Adipose tissue (tissue), 3 donors: ENCODE measurements at regions not wholly inside any gene's neighbourhood (a gene's known extent, or its start where the extent isn't known, plus 50 kb on each side); places are given as distances from the start of the nearest gene placed in this dataset.
"Not testable (repeated sequence)": the region's sequence is repeated elsewhere in the genome, so short reads cannot be mapped to it uniquely, and the experiment has no call there.

Experiments
- H3K27ac ChIP-seq: one replicate; pipeline ENCODE4 v1.5.1; 2013; ENCODE audit warnings: low read depth, low read length
- WGBS, 3 donors: extraction: QIAGEN DNeasy Blood & Tissue Kit; methylation state at CpG; one replicate each; pipeline ENCODE4 v1.1.7; 2013; 5-methylcytosine and 5-hydroxymethylcytosine counted together
- donor health status: healthy with polysubstance abuse.
- donor health status: Bipolar disorder and iron deficiency.
- donor health status: healthy.

DNA sequence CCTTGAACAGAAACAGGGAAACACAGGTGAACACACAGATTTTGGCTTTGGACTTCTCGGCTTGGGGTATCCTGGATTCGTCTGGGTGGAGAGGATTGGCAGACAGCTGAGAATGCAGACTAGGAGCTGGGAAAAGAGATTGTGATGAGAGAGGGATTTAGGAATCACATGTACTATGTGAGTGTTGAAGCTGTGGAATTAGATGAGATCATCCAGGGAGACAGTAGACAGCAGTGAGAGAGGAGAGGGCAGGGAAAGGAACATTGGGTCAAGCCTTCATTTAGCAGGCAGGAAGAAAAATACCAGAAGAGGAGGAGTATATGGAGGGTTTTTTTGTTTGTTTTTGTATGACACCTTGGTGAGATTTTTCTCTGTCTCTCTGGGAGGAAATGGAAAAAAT is 262.1 kb upstream of the TBL1XR1 start:
- H3K27ac ChIP-seq = no peak overlapping the region
- 56 to 84% (median 61%) methylated on average over 2 of the region's 2 CpGs for WGBS, 3 donors

DNA sequence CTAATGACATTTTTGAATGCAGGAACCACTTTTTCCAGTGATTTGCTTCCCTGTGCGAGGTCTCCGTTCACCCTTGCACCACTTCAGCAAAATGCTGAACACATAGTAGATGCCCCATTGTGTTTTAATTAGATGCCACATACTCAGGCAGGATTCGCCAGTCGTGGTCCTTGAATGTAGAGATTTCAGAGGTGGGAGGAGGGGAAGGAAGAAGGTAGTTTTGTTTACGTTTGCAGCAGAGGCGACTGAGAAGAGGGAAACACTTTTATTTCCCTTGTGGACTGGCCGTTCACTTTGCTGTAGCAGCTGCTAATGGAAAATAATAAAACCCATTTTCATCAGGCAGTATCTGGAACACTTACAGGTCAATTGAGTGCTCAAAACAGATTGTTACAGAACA is 262.8 kb upstream of the TBL1XR1 start:
- no peak overlapping the region for H3K27ac ChIP-seq
- WGBS, 3 donors = 34 to 49% (median 44%) methylated on average over 7 of the region's 7 CpGs

DNA sequence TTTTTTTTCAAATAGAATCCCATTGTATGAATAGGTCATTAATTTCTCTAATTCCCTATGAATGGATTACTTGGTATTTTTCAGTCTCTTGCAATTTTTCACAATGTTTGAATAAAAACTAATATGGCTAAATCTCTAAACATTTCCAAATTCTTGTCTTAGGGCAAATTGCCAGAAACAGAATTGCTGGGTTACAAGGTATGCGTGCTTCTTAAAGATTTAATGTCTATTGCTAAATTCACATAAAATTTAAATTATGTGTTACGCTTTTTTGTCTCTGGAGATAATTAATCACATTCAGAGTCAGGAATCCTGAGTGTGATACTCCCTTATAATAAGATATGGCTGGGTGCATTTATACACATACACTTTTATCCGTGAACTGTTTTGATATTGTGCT is 264.5 kb upstream of the TBL1XR1 start:
- 93 to 96% (median 94%) methylated on average over 3 of the region's 3 CpGs for WGBS, 3 donors
- no peak overlapping the region for H3K27ac ChIP-seq

DNA sequence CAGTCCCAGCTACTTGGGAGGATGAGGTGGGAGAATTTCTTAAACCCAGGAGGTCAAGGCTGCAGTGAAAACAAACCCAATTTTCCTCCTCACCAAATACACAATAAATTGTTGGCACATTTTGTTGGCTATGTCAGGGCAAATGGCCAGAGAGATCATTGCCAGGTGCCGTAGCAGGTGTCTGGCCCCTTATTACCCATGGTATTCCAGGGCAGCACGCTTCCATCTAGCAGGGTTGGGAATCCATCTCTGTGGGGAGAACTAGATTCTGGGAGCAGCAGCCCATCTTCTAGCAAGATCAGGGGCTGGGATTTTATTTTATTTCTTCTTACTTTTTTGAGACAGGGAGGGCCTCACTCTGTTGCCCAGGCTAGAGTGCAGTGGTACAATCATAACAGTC is 266.1 kb upstream of the TBL1XR1 start:
- not testable (repeated sequence) for H3K27ac ChIP-seq

DNA sequence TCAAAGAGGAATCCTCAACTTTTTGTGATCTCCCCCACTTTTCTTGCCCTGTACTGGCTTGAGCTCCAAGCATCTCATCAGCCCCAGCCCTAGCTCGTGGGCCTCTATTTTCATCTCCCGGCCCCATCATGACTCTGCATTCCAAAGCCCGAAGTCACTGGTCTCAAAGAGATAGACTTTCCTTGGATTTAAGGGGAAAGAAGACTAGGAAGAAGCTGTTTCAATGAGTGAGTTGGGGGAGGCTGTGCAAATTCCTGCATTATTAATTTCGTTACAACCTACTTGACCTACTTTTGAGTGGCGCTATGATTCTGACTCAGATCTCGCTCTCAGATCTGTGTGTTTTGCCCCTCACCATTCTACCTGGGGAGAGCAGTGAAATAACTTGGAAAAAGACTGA is 266.6 kb upstream of the TBL1XR1 start:
- WGBS, 3 donors = 80 to 85% (median 81%) methylated on average over 6 of the region's 6 CpGs
- H3K27ac ChIP-seq = no peak overlapping the region

More for the DNA sequence above, 266.1 kb upstream of the TBL1XR1 start:
- WGBS, 3 donors = 69 to 100% (median 98%) methylated on average over 2 of the region's 2 CpGs

DNA sequence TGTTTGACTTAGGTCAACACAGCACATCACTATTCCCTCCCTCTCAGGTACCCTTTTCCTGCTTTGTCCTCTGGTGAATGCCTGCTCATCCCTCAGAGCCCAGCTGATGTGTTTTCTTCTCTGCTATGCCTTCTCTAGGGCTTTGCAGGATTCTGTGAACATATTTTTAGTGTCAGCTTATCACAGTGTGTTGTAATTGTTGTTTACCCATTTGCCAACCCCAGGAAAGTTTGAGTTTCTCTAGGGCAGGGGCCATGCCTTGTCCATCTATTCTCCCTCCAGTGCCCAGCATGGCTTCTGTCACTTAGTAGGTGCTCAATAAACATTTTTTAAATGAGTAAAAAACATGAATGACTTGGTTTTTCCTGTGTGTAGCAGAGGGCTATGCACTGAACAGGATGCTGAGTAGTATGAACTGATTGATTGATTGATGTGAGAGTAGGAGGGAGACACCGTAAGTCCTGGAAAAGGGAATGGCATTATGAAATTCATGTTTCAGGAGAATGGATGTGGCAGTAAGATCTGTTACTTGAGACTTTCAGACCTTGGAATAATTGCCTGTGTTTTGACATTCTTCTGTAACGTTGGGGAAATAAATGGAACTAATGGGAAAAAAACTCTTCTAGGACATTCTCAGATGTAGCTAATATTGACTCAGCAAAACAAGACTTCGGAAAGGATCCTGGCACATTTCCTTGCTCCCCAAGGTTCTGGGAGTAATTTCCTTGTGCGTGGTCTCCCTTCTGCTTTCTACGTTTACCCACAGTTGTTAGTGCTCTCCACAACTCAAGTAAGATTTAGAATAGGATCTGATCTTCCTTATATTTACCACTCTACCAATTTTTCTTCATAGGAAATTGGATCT is 267.3 kb upstream of the TBL1XR1 start:
- WGBS, 3 donors = 54 to 71% (median 57%) methylated on average over 5 of the region's 5 CpGs
- H3K27ac ChIP-seq = no peak overlapping the region

DNA sequence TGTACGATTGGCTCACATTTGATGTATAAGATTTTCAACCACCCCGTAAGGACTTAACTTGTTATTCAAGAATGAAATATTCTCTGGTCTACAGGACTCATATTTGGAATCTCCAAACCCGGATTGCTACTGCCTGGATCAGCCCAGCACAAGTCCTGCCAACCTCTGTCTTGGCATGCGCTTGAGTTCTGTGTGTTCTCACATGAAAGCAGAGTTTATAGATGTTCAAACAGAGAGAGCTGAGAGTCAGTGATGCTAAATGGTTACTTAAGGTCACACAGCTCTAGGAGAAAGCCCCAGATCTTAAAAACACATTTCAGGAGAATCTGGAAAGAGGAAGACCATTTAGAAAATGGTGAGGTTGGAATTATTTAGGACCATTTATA is 268.0 kb upstream of the TBL1XR1 start:
- WGBS, 3 donors = 68 to 80% (median 73%) methylated on average over 4 of the region's 4 CpGs
- no peak overlapping the region for H3K27ac ChIP-seq

DNA sequence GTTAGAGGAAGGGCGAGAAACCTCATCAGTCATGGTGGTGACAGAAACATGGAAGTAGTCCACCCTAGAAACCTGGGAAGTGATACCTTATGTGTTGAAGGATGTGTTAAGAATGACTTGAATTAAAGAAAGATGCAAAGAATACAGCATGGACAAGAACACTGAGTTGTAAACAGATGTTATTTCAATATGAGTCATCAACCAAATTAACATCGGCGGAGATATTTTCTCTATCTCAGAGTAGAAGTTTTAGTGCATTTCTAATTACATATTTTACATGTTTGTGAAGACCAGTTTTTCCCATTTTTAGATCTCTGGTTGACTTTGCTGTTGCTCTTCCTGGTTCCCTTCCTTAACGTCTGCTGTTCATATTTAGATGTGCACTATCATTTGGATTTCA is 268.8 kb upstream of the TBL1XR1 start:
- no peak overlapping the region for H3K27ac ChIP-seq
- WGBS, 3 donors = 81 to 91% (median 87%) methylated on average over 4 of the region's 4 CpGs

DNA sequence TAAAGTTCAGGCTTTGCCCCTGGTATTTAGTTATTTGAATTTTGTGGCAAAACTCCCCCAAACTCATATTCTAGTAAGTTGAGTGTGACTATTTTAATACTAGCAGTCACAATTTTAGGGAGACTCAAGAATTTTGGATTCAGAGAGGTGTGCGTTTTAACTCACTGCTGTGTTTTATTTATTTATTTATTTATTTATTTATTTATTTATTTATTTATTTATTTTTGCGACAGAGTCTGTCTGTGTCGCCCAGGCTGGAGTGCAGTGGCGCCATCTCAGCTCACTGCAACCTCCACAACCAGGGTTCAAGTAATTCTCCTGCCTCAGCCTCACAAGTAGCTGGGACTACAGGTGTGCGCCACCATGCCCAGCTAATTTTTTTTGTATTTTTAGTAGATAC is 269.3 kb upstream of the TBL1XR1 start:
- WGBS, 3 donors = 95 to 98% (median 96%) methylated on average over 5 of the region's 5 CpGs
- H3K27ac ChIP-seq = not testable (repeated sequence)

DNA sequence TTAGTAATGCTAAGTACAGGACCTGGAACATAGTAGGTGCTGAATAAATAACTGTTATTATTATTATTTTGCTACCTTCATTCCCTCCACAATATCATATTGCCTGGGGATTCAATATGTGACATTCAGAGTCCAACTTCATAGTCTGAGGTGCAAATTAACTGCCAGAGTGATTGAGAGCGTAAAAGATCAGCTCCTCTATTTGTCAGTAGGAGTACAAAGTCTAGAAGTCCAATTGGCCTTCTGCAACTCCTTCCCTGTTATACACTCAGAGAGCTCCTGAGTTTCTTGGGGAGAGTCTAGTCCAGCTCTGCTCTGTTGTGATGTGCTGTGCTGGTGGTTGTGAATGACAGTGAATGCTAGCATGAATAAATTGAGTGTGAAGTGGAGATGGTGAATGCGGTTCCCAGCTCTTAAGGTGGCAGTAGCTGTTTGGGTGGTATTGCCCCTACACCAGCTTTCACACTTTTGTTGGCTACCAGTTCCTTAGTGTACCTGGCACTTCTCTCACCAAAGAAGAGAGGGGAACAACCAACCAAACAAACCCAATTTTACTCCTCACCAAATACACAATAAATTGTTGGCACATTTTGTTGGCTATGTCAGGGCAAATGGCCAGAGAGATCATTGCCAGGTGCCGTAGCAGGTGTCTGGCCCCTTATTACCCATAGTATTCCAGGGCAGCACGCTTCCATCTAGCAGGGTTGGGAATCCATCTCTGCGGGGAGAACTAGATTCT is 270.1 kb upstream of the TBL1XR1 start:
- H3K27ac ChIP-seq = no peak overlapping the region

DNA sequence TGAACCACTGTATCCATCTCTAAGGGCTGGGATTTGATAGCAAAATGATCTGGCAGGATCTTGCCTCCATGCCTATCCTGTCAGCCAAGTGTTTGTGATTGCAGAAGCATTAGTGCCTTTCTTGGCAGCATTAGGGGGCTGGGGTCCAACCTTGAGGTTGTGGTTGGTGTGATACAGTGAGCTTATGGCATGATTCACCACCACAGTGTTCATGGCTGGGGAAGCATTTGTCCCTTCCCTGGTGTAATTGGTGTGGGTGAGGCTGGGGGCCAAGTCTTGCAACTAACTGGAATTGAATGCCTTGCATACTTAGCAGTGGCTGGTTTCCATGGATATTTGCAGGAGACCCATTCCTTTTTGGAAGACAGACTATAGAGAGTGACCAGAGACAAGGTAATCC is 271.0 kb upstream of the TBL1XR1 start:
- H3K27ac ChIP-seq = no peak overlapping the region

More for the DNA sequence above, 270.1 kb upstream of the TBL1XR1 start:
- WGBS, 3 donors = 91 to 99% (median 96%) methylated on average over 5 of the region's 5 CpGs

DNA sequence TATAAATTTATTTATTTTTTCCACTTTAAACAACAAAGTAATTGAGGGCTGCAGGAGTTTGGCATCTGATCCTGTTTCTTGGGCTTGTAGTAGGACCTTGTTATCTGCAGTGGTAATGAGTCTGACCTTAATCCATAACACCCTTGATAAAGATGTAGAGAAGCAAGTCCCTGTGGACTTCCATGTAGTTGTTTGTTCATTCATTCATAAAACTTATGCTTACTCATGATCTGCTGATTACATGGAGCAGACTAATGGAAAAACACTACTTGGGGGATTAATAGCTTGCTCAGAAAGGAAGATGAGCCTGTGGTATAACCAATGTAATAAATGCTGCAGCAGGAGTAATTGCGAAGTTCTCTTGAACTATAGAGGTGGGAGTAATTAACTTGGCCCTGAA is 271.5 kb upstream of the TBL1XR1 start:
- WGBS, 3 donors = 77 to 100% (median 97%) methylated on average over 1 of the region's 1 CpG
- no peak overlapping the region for H3K27ac ChIP-seq

DNA sequence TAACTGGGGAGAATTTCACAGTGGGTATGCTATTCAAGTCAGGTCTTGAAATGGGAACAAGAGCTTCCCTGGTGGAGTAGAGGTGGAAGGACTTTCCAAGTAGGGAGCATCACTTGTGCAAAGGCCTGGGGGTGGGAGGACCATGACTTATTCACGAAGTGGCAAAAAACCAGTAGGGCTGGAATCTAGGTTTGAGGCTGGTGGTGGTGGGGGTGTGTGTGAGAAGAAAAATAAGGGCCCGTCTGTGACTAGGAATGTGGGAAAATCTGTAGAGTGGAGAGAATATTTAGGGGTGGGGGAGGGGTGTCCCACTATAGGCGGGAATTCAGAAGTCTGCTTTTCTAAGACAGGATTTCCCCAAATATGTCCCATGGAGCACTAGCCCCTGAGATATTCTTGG is 271.9 kb upstream of the TBL1XR1 start:
- WGBS, 3 donors = 92 to 99% (median 93%) methylated on average over 3 of the region's 3 CpGs
- H3K27ac ChIP-seq = no peak overlapping the region

DNA sequence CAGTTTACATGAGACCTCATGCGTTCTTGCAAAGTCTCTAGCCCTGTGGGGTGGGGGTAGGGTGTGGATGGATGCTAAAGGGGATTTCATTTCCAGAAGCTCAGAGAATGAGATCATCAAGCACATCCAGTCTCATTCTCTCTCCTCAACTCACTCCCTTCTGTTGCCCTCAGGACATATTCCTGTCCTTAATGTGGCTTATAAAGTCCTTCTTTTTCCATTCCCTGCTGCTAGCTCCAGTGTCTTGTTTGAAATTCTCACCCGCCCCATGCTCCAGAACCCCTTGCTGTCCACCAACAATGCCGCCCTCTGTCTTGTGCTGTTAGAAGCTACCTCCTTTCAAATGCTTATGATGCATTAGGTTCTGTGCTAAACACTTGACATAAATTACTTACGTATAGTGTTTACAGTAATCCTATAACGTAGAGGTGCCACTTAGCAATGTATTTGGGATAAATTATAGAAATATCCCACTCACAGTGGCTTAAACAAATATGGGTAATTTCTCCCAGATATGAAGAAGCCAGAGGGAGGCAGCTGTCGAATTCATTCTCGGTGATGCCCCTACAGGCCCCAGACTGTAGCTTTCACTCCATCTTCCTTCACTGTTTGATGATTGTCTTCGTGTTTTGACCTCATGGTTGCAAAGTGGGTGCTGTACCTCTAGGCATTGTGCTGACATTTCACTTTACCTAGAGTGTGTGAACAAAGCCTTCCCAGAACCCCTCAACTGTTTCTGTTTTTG is 273.1 kb upstream of the TBL1XR1 start:
- 93 to 97% (median 96%) methylated on average over 8 of the region's 8 CpGs for WGBS, 3 donors
- no peak overlapping the region for H3K27ac ChIP-seq

DNA sequence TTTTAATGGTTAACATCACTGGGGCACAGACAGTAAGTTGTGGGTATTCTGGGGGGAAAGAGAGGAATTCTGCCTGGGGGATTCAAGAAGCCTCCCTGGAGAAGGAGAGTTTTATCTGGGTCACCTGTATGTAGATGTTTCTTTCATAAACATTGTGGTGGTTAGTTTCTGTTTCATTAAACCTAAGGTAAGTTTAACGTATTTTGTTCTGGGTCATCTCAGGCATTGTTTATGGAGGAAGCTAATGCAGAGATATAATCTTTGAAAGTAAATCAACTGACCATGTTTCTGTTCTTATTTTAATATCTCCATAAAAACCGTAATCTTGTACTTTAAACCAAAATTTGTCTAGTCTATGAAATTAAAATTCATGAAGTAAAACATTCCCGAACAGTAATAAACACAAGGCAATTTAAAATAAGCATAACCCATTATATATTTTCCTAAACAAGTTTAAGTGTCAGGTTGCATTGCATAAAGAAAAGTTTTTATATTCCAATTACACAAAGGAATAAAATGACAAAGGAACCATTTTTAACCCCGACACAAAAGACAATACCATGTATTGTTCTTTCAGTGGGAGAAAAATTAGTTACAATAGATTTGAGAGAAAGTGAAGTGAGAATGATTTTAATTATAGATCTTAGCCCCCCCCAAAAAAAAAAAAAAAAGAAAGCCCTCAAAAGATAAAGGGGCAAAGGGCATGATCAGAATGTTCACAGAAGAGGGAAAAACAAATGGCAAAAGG is 274.6 kb upstream of the TBL1XR1 start:
- 86 to 89% (median 87%) methylated on average over 4 of the region's 4 CpGs for WGBS, 3 donors

DNA sequence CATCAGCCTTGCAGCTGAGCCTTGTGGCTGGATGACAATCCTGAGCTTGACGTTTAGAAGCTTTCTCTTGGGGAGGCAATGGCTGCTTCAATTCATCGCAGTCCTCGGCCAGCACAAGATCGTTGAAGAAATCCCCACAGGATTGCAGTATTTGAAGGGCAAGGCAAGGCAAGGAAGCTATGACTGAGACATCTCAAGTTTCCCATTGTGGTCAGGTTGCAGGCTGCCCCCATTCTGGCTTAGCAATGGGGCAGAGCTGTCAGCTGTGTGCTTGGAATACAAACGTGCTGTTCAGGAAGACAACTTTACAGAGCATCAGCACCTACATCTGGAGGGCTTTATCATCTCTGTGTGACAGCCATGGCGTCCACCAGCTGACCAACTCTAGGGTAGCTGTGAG is 275.9 kb upstream of the TBL1XR1 start:
- no peak overlapping the region for H3K27ac ChIP-seq
- WGBS, 3 donors = 76 to 82% (median 79%) methylated on average over 6 of the region's 6 CpGs

More for the DNA sequence above, 274.6 kb upstream of the TBL1XR1 start:
- H3K27ac ChIP-seq = no peak overlapping the region

DNA sequence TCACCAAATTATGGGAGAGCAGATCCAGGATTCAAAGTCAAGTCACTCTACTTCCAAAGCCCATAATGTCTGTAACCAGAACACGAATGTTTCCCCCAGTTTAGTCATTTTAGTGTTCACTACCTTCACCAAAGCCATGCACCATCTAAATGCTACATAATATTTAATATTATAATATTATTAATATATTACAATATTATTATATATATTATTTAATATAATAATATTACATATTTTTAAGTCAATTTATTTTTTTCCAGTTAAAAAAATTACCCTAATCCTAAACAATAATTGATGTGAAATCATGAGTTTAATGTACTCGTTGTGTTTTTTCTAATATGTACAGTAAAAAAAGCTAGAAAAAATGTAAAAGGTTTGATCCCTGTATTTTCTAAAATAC is 276.6 kb upstream of the TBL1XR1 start:
- 94 to 96% (median 96%) methylated on average over 2 of the region's 2 CpGs for WGBS, 3 donors

DNA sequence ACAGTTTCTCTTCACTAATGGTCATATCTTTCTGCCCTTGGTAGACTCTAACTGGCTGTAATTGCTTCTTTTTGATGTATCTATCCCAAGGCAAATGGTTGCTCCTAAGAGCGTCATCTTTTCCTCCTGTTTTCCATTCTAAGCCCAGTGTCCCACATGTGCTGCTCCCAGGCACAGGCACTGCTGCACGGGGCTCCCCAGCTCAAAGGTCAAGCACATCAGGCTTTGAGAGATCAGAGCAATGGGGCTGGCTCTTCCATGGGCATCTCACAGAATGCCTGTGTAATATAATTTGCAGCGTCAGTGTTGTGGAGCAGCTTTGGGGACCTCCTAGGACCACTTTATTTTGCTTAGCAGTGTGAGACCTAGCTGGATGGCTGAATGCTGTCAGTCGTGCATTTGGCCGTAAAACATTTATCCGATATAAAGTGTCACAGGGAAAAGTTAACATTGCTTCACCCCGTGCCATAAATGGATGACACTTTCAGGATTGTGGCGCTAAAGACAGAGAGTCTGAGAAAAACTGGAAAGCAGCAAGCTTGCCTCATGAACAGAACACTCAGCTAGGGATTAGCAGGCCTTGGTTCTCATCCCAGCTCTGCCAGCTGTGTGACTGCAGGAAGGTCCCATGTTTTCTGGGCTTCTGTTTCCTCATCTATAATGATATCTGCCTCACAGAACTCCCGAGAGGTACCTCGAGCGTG is 277.5 kb upstream of the TBL1XR1 start:
- 85 to 92% (median 87%) methylated on average over 11 of the region's 11 CpGs for WGBS, 3 donors
- H3K27ac ChIP-seq = no peak overlapping the region

More for the DNA sequence above, 276.6 kb upstream of the TBL1XR1 start:
- no peak overlapping the region for H3K27ac ChIP-seq
